ENCODE measurements at regions not wholly inside any gene's neighbourhood (a gene's known extent, or its start where the extent isn't known, plus 50 kb on each side); places are given as distances from the start of the nearest gene placed in this dataset.

DNA sequence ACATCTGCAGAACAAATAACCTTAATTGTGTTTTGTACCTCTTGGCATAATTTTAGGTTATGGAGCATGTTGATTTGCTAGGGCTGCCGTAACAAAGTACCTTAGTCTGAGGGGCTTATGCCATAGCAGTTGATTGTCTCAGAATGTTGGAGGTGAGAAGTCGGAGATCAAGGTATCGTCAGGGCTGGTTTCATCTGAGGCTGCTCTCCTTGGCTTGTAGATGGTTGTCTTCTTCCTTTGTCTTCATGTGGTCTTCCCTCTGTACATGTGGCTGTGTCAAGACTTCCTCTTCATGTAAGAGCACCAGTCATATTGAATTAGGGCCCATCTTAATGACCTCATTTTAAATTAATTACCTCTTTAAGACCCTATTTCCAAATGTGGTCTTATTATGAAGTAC lies 64.4 kb upstream of the PTHLH start:
- H3K27ac ChIP-seq (ENCODE audit: extremely low read length, insufficient read depth, low read length), result no peak overlapping the region
- POLR2A ChIA-PET, result no interaction called here
- no peak for FAIRE-seq

More for the DNA sequence above, 64.4 kb upstream of the PTHLH start:
- H4K20me1 ChIP-seq (ENCODE audit: insufficient read depth, low read length), result no peaks in the 10 kb centered on the region
- no peaks in the 10 kb centered on the region for H3K27me3 ChIP-seq (ENCODE audit: control insufficient read depth in 1 of 2, insufficient read depth in 2 of 2, low read length in 2 of 2)
- 29% methylated on average over 3 of the region's 3 CpGs for WGBS (ENCODE audit: low lambda C conversion rate)
- intact Hi-C loops (cut with micrococcal nuclease; ENCODE audit: unreplicated experiment) (no loop called here), in situ Hi-C loops (cut with HindIII; ENCODE audit: extremely low pct_ligation_motif_present, low pct_unique_long_range_greater_than_20kb) (no loop called here)
- no TSS peak for BruUV-seq (replicated peaks)
- CTCF ChIA-PET (ENCODE audit: low intra/inter-chr PET ratio, low total read pairs), result no interaction called here
- no peaks in the 10 kb centered on the region for H3K36me3 ChIP-seq (replicated peaks in 1 of 2; ENCODE audit: control insufficient read depth in 1 of 2, insufficient read depth in 2 of 2, low read length in 2 of 2)
- no peaks in the 10 kb centered on the region for H3K79me2 ChIP-seq (ENCODE audit: insufficient read depth, low read length)
- H3K9ac ChIP-seq (ENCODE audit: insufficient read depth, low read depth, low read length), result no peak overlapping the region
- no peak for DNase-seq (ENCODE audit: low spot score)
- no peak overlapping the region for H3K4me3 ChIP-seq (replicated peaks in 1 of 3; ENCODE audit: insufficient read depth in 1 of 3, low read depth in 2 of 3, low read length in 3 of 3)
- H3K4me1 ChIP-seq (ENCODE audit: insufficient read depth, low read length), result no peaks in the 10 kb centered on the region
- H3K4me2 ChIP-seq (ENCODE audit: low read depth, low read length), result no peak overlapping the region
- no peaks in the 10 kb centered on the region for H3K9me3 ChIP-seq (ENCODE audit: low read length)
- no peak for ATAC-seq
- no peak overlapping the region for H2AFZ ChIP-seq (ENCODE audit: low read length)
- TF ChIP-seq FOXK2 (IDR thresholded peaks at IDR 0.05), result no peak
- TF ChIP-seq, protein P1, sequence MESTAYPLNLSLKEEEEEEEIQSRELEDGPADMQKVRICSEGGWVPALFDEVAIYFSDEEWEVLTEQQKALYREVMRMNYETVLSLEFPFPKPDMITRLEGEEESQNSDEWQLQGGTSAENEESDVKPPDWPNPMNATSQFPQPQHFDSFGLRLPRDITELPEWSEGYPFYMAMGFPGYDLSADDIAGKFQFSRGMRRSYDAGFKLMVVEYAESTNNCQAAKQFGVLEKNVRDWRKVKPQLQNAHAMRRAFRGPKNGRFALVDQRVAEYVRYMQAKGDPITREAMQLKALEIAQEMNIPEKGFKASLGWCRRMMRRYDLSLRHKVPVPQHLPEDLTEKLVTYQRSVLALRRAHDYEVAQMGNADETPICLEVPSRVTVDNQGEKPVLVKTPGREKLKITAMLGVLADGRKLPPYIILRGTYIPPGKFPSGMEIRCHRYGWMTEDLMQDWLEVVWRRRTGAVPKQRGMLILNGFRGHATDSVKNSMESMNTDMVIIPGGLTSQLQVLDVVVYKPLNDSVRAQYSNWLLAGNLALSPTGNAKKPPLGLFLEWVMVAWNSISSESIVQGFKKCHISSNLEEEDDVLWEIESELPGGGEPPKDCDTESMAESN (CRISPR knock-in tag; conservative IDR thresholded peaks at IDR 0.05), result no peak
- TF ChIP-seq, protein P2, sequence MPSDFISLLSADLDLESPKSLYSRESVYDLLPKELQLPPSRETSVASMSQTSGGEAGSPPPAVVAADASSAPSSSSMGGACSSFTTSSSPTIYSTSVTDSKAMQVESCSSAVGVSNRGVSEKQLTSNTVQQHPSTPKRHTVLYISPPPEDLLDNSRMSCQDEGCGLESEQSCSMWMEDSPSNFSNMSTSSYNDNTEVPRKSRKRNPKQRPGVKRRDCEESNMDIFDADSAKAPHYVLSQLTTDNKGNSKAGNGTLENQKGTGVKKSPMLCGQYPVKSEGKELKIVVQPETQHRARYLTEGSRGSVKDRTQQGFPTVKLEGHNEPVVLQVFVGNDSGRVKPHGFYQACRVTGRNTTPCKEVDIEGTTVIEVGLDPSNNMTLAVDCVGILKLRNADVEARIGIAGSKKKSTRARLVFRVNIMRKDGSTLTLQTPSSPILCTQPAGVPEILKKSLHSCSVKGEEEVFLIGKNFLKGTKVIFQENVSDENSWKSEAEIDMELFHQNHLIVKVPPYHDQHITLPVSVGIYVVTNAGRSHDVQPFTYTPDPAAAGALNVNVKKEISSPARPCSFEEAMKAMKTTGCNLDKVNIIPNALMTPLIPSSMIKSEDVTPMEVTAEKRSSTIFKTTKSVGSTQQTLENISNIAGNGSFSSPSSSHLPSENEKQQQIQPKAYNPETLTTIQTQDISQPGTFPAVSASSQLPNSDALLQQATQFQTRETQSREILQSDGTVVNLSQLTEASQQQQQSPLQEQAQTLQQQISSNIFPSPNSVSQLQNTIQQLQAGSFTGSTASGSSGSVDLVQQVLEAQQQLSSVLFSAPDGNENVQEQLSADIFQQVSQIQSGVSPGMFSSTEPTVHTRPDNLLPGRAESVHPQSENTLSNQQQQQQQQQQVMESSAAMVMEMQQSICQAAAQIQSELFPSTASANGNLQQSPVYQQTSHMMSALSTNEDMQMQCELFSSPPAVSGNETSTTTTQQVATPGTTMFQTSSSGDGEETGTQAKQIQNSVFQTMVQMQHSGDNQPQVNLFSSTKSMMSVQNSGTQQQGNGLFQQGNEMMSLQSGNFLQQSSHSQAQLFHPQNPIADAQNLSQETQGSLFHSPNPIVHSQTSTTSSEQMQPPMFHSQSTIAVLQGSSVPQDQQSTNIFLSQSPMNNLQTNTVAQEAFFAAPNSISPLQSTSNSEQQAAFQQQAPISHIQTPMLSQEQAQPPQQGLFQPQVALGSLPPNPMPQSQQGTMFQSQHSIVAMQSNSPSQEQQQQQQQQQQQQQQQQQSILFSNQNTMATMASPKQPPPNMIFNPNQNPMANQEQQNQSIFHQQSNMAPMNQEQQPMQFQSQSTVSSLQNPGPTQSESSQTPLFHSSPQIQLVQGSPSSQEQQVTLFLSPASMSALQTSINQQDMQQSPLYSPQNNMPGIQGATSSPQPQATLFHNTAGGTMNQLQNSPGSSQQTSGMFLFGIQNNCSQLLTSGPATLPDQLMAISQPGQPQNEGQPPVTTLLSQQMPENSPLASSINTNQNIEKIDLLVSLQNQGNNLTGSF (CRISPR knock-in tag; IDR thresholded peaks at IDR 0.05), result no peak
- no peak for TF ChIP-seq KDM4B (CRISPR knock-in tag; IDR thresholded peaks at IDR 0.05)
- no peak for TF ChIP-seq ZNF841 (CRISPR knock-in tag; IDR thresholded peaks at IDR 0.05; ENCODE audit: borderline replicate concordance)
- no peak for TF ChIP-seq MTF2 (CRISPR knock-in tag; IDR thresholded peaks at IDR 0.05; ENCODE audit: borderline replicate concordance)
- no peak for TF ChIP-seq SOX5 (CRISPR knock-in tag; IDR thresholded peaks at IDR 0.05; ENCODE audit: borderline replicate concordance)
- no peak for TF ChIP-seq CREM (IDR thresholded peaks at IDR 0.05)
- no peak for TF ChIP-seq CREM (CRISPR knock-in tag; IDR thresholded peaks at IDR 0.05)
- TF ChIP-seq GZF1 (CRISPR knock-in tag; IDR thresholded peaks at IDR 0.05), result no peak
- no peak for TF ChIP-seq ZNF772 (CRISPR knock-in tag; IDR thresholded peaks at IDR 0.05)
